Right atrium auricular region (tissue), 2 donors: ENCODE measurements at regions not wholly inside any gene's neighbourhood (a gene's known extent, or its start where the extent isn't known, plus 50 kb on each side); places are given as distances from the start of the nearest gene placed in this dataset.

Source experiments
- DNase-seq: peaks from one replicate; pipeline ENCODE4 v3.0.0-alpha.2; 2019; ENCODE audit warnings: low spot score
- H3K27ac ChIP-seq, 2 donors: fragments of 200-600 bp; sonication (generic); 1 replicate in 1 of 2; 2 replicates in 1 of 2; pipeline ENCODE4 v1.5.1; 2016 to 2019
- H3K27me3 ChIP-seq, 2 donors: fragments of 200-600 bp; sonication (generic); one replicate each; pipeline versions ENCODE4 v1.5.1 to v1.6.0; 2017 to 2019
- H3K36me3 ChIP-seq: fragments of 200-600 bp; sonication (generic); one replicate; pipeline ENCODE4 v1.5.1; 2016
- H3K4me1 ChIP-seq, 2 donors: fragments of 200-600 bp; sonication (generic); one replicate each; pipeline versions ENCODE4 v1.5.1 to v1.6.0; 2017 to 2019
- H3K4me3 ChIP-seq, 2 donors: fragments of 200-600 bp; sonication (generic); 1 replicate in 1 of 2; 2 replicates in 1 of 2; pipeline ENCODE4 v1.5.1; 2017 to 2019; ENCODE audit warnings: mild to moderate bottlenecking in 1 of 2, moderate library complexity in 1 of 2
- H3K9me3 ChIP-seq, 2 donors: fragments of 200-600 bp; sonication (generic); one replicate each; pipeline ENCODE4 v1.5.1; 2019
- TF ChIP-seq, protein P1 (sequence below), 2 donors: fragments of 200-600 bp; sonication (generic); IDR thresholded peaks; one replicate each; pipeline ENCODE4 v1.5.1; 2019; ENCODE audit warnings: antibody characterized with exemption in 2 of 2

DNA sequence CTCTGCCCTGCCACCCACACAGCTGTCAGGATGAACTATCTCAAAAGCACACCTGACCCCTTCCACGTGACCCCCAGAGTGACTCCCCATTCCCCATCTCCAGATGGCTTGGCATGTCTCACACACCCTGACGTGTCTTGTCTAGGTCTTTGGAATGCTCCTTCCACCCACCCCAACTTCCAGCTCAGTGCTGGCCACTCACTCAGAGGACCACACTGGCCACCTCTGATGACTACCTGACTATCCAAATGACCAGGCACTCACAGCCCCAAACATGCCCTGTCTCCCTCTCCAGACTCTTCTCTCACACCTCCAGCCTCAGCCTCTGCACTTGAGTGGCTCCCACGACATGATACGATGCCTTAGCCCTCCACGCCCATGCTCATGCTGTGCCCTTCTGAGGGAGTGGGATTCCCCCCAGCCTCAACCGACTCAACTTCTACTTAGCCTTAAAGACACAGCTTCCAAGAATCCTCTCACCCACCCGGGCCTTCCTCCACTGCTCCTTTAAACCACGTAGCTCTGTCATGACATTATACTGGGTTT, 259.4 kb downstream of the BUD13 start:
- H3K36me3 ChIP-seq = no peaks in the 10 kb centered on the region
- TF ChIP-seq, protein P1, sequence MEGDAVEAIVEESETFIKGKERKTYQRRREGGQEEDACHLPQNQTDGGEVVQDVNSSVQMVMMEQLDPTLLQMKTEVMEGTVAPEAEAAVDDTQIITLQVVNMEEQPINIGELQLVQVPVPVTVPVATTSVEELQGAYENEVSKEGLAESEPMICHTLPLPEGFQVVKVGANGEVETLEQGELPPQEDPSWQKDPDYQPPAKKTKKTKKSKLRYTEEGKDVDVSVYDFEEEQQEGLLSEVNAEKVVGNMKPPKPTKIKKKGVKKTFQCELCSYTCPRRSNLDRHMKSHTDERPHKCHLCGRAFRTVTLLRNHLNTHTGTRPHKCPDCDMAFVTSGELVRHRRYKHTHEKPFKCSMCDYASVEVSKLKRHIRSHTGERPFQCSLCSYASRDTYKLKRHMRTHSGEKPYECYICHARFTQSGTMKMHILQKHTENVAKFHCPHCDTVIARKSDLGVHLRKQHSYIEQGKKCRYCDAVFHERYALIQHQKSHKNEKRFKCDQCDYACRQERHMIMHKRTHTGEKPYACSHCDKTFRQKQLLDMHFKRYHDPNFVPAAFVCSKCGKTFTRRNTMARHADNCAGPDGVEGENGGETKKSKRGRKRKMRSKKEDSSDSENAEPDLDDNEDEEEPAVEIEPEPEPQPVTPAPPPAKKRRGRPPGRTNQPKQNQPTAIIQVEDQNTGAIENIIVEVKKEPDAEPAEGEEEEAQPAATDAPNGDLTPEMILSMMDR (IDR thresholded peaks at IDR 0.05) = no peak
- no peak overlapping the region for H3K27ac ChIP-seq
- no peak for DNase-seq
- H3K4me3 ChIP-seq = no peak overlapping the region
- H3K9me3 ChIP-seq = no peaks in the 10 kb centered on the region
- no peaks in the 10 kb centered on the region for H3K4me1 ChIP-seq
- no peaks in the 10 kb centered on the region for H3K27me3 ChIP-seq

DNA sequence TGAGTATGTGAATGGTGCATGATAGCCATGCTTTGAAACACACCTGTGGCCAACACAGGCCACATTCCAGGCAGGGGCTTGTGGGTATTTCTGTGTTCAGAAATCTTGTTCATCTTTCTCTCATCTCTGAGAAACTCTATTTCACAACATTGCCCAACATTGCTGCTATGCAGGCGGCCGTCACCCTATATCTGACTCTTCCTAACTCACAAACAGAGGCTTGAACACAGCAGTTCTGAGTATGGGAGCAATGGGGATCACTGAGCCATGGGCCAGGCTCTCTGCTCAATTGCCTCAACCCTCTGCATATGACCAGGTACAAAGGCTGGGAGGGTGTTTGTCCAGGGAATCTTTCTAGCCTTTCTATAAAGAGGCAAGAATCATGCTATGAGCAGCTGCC, 259.9 kb downstream of the BUD13 start:
- Histone ChIP-seq H3K4me1 (no peaks in the 10 kb centered on the region), H3K9me3 (no peaks in the 10 kb centered on the region), H3K27ac (no peak overlapping the region), H3K4me3 (no peak overlapping the region), H3K36me3 (no peaks in the 10 kb centered on the region), H3K27me3 (no peaks in the 10 kb centered on the region)
- DNase-seq = no peak
- TF ChIP-seq, protein P1 (IDR thresholded peaks at IDR 0.05) = no peak

DNA sequence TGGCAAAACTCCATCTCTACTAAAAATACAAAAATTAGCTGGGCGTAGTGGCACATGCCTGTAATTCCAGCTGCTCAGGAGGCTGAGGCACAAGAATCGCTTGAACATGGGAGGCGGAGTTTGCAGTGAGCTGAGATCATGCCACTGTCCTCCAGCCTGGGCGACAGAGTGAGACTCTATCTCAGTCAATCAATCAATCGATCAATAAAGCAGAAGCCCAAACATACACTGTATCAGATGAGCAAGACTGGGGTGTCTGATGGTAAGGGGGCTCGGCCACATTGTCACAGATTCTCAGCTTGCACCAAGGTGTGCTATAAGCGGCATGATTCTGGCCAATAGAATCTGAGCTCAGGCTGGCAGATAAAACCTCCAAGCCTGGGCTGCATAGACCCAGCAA, 261.1 kb downstream of the BUD13 start:
- no peak for DNase-seq
- Histone ChIP-seq H3K9me3 (no peaks in the 10 kb centered on the region), H3K27me3 (no peaks in the 10 kb centered on the region), H3K4me1 (no peaks in the 10 kb centered on the region), H3K4me3 (no peak overlapping the region), H3K36me3 (no peaks in the 10 kb centered on the region), H3K27ac (no peak overlapping the region)
- TF ChIP-seq, protein P1 (IDR thresholded peaks at IDR 0.05) = no peak

DNA sequence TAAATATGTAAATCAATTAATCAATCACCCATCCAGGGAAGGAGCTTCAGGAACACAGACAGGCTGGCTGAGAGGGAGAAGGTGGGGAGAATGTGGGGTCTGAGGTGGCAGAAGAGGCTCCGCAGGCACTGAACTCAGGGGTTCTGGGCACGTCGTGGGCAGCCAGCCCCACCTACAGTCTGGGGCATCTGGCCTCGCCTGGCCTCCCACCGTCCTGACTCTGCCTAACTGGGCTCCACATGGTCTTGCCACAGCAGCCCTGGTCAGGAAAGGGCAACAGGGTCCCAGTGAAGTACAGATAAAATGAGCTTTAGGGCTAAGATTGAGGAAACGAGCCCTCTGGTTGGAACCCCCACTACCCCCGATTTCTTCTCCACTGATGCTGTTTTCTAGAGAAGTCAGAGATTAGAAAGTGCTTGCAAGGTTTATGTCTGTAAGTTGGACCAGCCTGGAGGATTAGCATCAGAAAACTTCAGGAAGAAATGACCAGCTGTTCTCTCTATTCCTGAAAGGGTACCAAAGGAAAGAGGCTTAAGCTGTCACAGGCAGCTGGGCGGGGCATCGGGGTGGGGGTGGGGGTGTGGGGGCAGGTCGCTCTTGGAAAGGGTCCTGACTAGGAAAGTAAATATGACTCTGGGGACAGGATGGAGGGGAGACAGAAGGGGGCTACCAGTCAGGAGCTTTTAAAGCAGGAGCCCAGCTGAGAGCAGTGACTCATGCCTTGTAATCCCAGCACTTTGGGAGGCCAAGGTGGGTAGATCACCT, 261.7 kb downstream of the BUD13 start:
- H3K9me3 ChIP-seq = no peaks in the 10 kb centered on the region
- no peak overlapping the region for H3K4me3 ChIP-seq
- H3K27me3 ChIP-seq = no peaks in the 10 kb centered on the region
- H3K27ac ChIP-seq = no peak overlapping the region
- TF ChIP-seq, protein P1 (IDR thresholded peaks at IDR 0.05) = no peak
- no peak for DNase-seq
- no peaks in the 10 kb centered on the region for H3K36me3 ChIP-seq
- no peaks in the 10 kb centered on the region for H3K4me1 ChIP-seq

DNA sequence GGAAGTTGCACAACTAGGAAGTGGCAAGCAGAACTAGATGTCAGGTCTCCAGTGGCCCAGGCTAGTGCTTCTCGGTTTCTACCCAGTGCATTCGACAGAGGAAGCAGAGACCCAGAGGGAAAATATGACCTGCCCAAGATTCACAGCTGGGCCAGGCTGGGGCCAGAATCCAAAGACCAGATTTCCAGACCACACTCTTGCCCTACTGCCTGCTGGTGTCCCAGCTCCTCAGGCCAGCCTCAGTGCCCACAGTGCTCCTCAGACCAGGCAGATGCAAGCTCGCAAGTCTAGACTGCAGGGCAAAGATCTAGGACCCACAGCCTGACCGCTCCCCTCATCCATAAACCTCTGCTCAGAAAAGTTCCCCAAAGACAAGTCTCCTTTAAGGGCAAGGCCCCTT, 262.6 kb downstream of the BUD13 start:
- Histone ChIP-seq H3K4me3 (no peak overlapping the region), H3K27me3 (no peaks in the 10 kb centered on the region), H3K4me1 (no peaks in the 10 kb centered on the region), H3K27ac (no peak overlapping the region), H3K9me3 (no peaks in the 10 kb centered on the region), H3K36me3 (no peaks in the 10 kb centered on the region)
- DNase-seq = no peak
- TF ChIP-seq, protein P1 (IDR thresholded peaks at IDR 0.05) = no peak

DNA sequence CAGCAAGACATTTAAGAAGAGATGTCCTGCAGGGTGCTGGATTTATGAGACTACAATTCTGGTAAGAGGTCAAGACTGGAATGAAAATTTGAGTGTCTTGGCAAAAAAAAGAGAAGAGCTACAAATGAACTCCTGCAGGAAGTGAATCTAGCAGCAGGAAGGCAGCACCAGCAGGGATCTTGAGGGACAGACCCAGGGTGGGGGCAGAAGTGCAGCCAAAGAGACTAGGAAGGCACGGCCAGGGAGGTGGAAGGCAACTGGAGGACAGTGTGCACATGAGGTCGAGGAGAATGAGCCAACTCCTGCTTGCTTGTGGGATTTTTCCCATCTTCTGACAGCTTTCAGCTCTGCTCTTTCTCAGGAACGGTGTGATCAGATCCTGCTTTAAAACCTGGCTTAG, 263.2 kb downstream of the BUD13 start:
- Histone ChIP-seq H3K4me1 (no peaks in the 10 kb centered on the region), H3K9me3 (no peaks in the 10 kb centered on the region), H3K36me3 (no peaks in the 10 kb centered on the region), H3K27me3 (no peaks in the 10 kb centered on the region), H3K4me3 (no peak overlapping the region), H3K27ac (no peak overlapping the region)
- DNase-seq = no peak
- TF ChIP-seq, protein P1 (IDR thresholded peaks at IDR 0.05) = no peak
